ENCODE measurements at regions not wholly inside any gene's neighbourhood (a gene's known extent, or its start where the extent isn't known, plus 50 kb on each side); places are given as distances from the start of the nearest gene placed in this dataset.

DNA sequence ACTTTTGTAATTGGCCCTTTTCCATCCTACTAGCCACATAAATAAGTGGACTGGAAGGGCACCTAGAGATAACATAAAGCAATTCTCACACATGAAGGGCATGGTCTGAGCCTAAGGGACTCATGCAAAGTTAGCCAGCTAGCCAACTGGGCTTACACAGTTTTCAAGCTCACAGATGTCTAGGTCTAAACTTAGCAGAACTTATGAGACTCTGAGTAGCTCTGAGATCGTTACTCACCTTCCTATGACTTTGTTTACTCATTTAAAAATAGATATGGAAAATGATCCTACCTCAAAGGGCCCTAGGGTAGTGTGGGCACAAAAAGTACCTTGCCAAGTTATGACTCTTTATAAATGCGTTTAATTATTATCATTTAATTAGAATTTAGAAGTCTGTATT lies 410.4 kb upstream of the MPDZ start:
- no peak overlapping the region for H3K27ac Mint-ChIP-seq (ENCODE audit: unreplicated experiment)
- H3K27me3 Mint-ChIP-seq (ENCODE audit: unreplicated experiment), result no peaks in the 10 kb centered on the region
- no peak overlapping the region for H3K4me3 Mint-ChIP-seq (ENCODE audit: unreplicated experiment)
- DNase-seq, result no peak
- TF ChIP-seq, protein P1, sequence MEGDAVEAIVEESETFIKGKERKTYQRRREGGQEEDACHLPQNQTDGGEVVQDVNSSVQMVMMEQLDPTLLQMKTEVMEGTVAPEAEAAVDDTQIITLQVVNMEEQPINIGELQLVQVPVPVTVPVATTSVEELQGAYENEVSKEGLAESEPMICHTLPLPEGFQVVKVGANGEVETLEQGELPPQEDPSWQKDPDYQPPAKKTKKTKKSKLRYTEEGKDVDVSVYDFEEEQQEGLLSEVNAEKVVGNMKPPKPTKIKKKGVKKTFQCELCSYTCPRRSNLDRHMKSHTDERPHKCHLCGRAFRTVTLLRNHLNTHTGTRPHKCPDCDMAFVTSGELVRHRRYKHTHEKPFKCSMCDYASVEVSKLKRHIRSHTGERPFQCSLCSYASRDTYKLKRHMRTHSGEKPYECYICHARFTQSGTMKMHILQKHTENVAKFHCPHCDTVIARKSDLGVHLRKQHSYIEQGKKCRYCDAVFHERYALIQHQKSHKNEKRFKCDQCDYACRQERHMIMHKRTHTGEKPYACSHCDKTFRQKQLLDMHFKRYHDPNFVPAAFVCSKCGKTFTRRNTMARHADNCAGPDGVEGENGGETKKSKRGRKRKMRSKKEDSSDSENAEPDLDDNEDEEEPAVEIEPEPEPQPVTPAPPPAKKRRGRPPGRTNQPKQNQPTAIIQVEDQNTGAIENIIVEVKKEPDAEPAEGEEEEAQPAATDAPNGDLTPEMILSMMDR (IDR thresholded peaks at IDR 0.05; ENCODE audit: partially characterized antibody, unreplicated experiment), result no peak
- peaks cover 5% of the 10 kb centered on the region for H3K36me3 Mint-ChIP-seq (ENCODE audit: unreplicated experiment)
- no peaks in the 10 kb centered on the region for H3K9me3 Mint-ChIP-seq (ENCODE audit: unreplicated experiment)
- no peaks in the 10 kb centered on the region for H3K4me1 Mint-ChIP-seq (ENCODE audit: low read depth, unreplicated experiment)

DNA sequence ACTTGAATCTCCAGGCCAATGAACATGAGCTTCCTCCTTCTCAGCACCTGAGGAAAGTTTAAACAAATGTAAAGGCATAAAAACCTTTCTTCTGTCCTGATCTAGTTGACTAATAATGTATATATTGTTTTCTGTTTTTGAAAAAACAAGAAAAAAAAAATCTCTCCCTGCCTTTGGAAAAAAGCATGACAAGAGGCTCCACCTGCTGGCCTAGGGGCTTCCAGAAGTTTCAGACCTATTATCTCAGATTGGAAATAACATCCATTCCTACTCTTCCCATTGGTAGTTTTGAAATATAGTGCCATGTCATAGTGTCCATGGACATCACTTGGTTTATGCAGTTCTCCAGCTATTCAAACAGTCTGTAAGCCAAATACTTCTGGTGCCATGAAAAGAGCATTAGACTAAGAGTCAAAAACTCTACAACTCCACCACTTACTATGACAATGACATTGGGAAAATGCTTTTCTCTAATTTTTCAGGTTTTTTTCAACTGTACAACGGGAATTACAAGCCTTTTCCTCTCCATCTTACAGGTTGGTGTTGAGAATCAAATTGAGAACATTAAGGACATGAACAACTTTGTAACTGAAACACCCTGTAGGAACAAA lies 409.6 kb upstream of the MPDZ start:
- H3K27me3 Mint-ChIP-seq (ENCODE audit: unreplicated experiment), result no peaks in the 10 kb centered on the region
- H3K27ac Mint-ChIP-seq (ENCODE audit: unreplicated experiment), result no peak overlapping the region
- no peak for DNase-seq
- H3K4me3 Mint-ChIP-seq (ENCODE audit: unreplicated experiment), result no peak overlapping the region
- no peaks in the 10 kb centered on the region for H3K9me3 Mint-ChIP-seq (ENCODE audit: unreplicated experiment)
- TF ChIP-seq, protein P1 (IDR thresholded peaks at IDR 0.05; ENCODE audit: partially characterized antibody, unreplicated experiment), result no peak
- no peaks in the 10 kb centered on the region for H3K4me1 Mint-ChIP-seq (ENCODE audit: low read depth, unreplicated experiment)
- H3K36me3 Mint-ChIP-seq (ENCODE audit: unreplicated experiment), result peaks cover 5% of the 10 kb centered on the region

DNA sequence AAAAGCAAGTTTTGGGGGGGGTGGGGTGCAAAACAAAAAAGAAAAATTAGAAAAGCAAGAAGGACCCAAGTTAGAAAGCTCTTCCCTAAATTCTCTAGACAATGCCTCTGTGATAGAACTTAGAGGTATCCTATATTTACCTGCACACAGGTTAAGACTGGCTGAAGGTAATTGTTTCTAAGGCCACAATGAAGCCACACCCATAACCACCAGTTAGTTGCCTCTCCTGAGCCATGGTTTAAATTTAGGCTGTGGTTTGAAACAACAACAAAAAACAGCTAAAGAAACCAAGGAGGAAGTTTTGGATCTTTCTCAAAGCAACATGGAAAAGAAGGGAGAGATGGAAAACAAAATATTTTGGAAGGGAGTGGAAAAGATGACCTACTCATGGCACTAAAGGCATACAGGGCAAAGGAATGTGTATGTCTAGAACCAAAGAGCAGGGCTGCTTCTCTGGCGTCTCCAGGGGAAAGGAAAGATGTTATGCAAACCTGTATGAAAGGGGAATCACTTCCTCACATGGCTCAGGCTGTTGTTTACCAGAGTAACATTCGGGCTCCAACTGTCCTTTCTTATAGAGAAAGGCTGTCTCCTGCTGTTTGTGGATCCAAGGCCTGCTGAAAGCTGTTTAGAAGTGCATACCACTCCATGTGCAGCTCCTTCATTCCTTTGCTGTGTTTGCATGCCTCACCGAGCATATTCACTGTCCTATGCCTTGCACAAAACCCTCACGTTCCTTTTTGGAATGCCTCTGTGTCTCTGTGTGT lies 408.9 kb upstream of the MPDZ start:
- Mint-ChIP-seq H3K9me3 (ENCODE audit: unreplicated experiment) (no peaks in the 10 kb centered on the region), H3K4me1 (ENCODE audit: low read depth, unreplicated experiment) (no peaks in the 10 kb centered on the region), H3K36me3 (ENCODE audit: unreplicated experiment) (peaks cover 5% of the 10 kb centered on the region), H3K27ac (ENCODE audit: unreplicated experiment) (no peak overlapping the region), H3K4me3 (ENCODE audit: unreplicated experiment) (no peak overlapping the region), H3K27me3 (ENCODE audit: unreplicated experiment) (no peaks in the 10 kb centered on the region)
- DNase-seq, result no peak
- TF ChIP-seq, protein P1 (IDR thresholded peaks at IDR 0.05; ENCODE audit: partially characterized antibody, unreplicated experiment), result no peak

DNA sequence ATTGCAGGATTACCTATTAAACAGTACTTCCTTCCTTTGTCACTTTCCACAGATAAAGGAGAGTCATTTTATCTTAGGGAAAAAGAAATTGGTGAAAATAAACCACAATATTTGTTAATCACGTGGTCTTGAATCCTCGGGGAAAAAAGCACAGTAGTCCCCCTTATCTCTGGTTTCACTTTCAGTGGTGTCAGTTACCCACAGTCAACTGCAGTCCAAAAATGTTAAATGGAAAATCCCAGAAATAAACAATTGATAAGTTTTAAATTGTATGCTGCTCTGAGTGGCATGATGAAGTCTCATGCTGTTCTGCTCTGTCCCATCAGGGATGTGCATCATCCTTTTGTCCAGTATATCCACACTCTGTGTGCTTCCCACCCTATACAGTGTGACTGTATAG lies 405.2 kb upstream of the MPDZ start:
- Mint-ChIP-seq H3K27me3 (ENCODE audit: unreplicated experiment) (no peaks in the 10 kb centered on the region), H3K36me3 (ENCODE audit: unreplicated experiment) (peaks cover 5% of the 10 kb centered on the region), H3K27ac (ENCODE audit: unreplicated experiment) (no peak overlapping the region), H3K4me3 (ENCODE audit: unreplicated experiment) (no peak overlapping the region), H3K9me3 (ENCODE audit: unreplicated experiment) (no peaks in the 10 kb centered on the region), H3K4me1 (ENCODE audit: low read depth, unreplicated experiment) (no peaks in the 10 kb centered on the region)
- DNase-seq, result no peak
- TF ChIP-seq, protein P1 (IDR thresholded peaks at IDR 0.05; ENCODE audit: partially characterized antibody, unreplicated experiment), result no peak

DNA sequence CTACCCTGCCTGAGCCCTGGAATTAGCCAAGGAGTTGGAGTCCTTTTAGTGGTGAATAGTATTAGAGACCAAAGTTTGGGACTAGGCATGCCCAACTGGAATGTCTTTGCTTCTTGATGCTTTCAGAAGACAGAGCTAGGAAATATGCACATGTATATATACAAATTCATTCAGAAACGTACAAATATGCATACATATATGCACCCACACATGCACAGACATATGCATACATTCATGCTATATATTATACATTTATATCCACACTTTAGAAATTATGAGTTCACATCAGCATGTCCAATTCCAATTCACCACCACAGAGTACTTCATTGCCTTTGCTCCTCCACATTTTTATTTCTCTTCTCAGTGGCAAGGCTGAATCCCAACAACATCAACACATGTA lies 398.3 kb upstream of the MPDZ start:
- Mint-ChIP-seq H3K9me3 (ENCODE audit: unreplicated experiment) (no peaks in the 10 kb centered on the region), H3K36me3 (ENCODE audit: unreplicated experiment) (no peaks in the 10 kb centered on the region), H3K4me3 (ENCODE audit: unreplicated experiment) (no peak overlapping the region), H3K4me1 (ENCODE audit: low read depth, unreplicated experiment) (no peaks in the 10 kb centered on the region), H3K27me3 (ENCODE audit: unreplicated experiment) (peaks cover 2% of the 10 kb centered on the region), H3K27ac (ENCODE audit: unreplicated experiment) (no peak overlapping the region)
- no peak for DNase-seq
- TF ChIP-seq, protein P1 (IDR thresholded peaks at IDR 0.05; ENCODE audit: partially characterized antibody, unreplicated experiment), result no peak
